ENCODE measurements at regions not wholly inside any gene's neighbourhood (a gene's known extent, or its start where the extent isn't known, plus 50 kb on each side); places are given as distances from the start of the nearest gene placed in this dataset.
"Not testable (repeated sequence)": the region's sequence is repeated elsewhere in the genome, so short reads cannot be mapped to it uniquely, and the experiment has no call there.

GRCh38 chr21:20207335-20207734 is 790.9 kb upstream of the NCAM2 start:
- Histone ChIP-seq H3K4me3 (ENCODE audit: low read depth, low read length) (no peak overlapping the region), H3K36me3 (ENCODE audit: control insufficient read depth, insufficient read depth, low read length) (no peaks in the 10 kb centered on the region), H3K27me3 (ENCODE audit: control insufficient read depth, insufficient read depth, low read length) (no peaks in the 10 kb centered on the region)
- TF ChIP-seq, protein P1, sequence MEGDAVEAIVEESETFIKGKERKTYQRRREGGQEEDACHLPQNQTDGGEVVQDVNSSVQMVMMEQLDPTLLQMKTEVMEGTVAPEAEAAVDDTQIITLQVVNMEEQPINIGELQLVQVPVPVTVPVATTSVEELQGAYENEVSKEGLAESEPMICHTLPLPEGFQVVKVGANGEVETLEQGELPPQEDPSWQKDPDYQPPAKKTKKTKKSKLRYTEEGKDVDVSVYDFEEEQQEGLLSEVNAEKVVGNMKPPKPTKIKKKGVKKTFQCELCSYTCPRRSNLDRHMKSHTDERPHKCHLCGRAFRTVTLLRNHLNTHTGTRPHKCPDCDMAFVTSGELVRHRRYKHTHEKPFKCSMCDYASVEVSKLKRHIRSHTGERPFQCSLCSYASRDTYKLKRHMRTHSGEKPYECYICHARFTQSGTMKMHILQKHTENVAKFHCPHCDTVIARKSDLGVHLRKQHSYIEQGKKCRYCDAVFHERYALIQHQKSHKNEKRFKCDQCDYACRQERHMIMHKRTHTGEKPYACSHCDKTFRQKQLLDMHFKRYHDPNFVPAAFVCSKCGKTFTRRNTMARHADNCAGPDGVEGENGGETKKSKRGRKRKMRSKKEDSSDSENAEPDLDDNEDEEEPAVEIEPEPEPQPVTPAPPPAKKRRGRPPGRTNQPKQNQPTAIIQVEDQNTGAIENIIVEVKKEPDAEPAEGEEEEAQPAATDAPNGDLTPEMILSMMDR (IDR thresholded peaks at IDR 0.05; ENCODE audit: insufficient read depth, low read length, poor library complexity, severe bottlenecking) = no peak
- DNase-seq (ENCODE audit: low read depth) = no peak

DNA sequence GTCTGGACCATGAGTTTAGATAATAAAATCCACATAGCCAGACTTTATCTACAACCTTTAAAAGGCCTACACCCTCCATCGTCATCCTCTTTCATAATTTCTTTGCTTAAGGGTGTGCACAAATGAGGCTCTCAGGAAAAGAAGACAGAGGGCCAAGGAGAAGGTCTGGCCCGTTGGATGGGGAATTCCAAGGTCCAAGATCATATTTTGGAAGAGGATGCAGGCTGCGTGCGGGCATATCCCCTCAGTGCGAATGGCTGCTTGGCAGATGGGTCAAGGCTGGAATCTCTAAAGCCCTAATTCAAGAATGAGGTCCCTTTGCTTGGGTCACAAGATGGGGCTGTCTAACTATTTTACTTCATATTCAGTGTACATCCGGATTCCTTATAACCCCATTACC is 782.2 kb upstream of the NCAM2 start:
- TF ChIP-seq, protein P1 (IDR thresholded peaks at IDR 0.05; ENCODE audit: insufficient read depth, low read length, poor library complexity, severe bottlenecking) = no peak
- Histone ChIP-seq H3K36me3 (ENCODE audit: control insufficient read depth, insufficient read depth, low read length) (no peaks in the 10 kb centered on the region), H3K27me3 (ENCODE audit: control insufficient read depth, insufficient read depth, low read length) (no peaks in the 10 kb centered on the region), H3K4me3 (ENCODE audit: low read depth, low read length) (no peak overlapping the region)
- no peak for DNase-seq (ENCODE audit: low read depth)

DNA sequence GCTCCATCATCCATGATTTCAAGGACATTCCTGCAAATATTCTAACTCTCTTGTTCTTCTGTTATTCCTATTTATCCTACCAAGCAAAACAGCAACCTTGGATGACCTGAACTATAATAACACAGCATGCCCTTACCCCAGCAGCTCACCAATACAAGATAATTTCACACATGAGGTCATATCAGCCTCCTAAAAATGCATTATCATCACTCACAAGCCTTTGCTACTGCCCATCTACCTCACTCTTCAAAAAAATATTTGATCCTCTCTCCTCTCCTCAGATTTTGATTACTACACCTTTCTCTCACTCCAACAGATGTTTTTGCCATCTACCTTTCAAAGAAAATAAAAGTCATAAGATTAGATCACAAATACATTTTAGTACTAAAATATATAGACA is 777.6 kb upstream of the NCAM2 start:
- TF ChIP-seq, protein P1 (IDR thresholded peaks at IDR 0.05; ENCODE audit: insufficient read depth, low read length, poor library complexity, severe bottlenecking) = no peak
- no peaks in the 10 kb centered on the region for H3K27me3 ChIP-seq (ENCODE audit: control insufficient read depth, insufficient read depth, low read length)
- H3K4me3 ChIP-seq (ENCODE audit: low read depth, low read length) = no peak overlapping the region
- no peak for DNase-seq (ENCODE audit: low read depth)
- no peaks in the 10 kb centered on the region for H3K36me3 ChIP-seq (ENCODE audit: control insufficient read depth, insufficient read depth, low read length)

GRCh38 chr21:20221981-20222380 is 776.2 kb upstream of the NCAM2 start:
- not testable (repeated sequence) for H3K36me3 ChIP-seq (ENCODE audit: control insufficient read depth, insufficient read depth, low read length); H3K27me3 ChIP-seq (ENCODE audit: control insufficient read depth, insufficient read depth, low read length); H3K4me3 ChIP-seq (ENCODE audit: low read depth, low read length); DNase-seq (ENCODE audit: low read depth)

GRCh38 chr21:20236649-20237048 is 761.6 kb upstream of the NCAM2 start:
- not testable (repeated sequence) for H3K4me3 ChIP-seq (ENCODE audit: low read depth, low read length); DNase-seq (ENCODE audit: low read depth); H3K36me3 ChIP-seq (ENCODE audit: control insufficient read depth, insufficient read depth, low read length); H3K27me3 ChIP-seq (ENCODE audit: control insufficient read depth, insufficient read depth, low read length)

- DNase-seq (ENCODE audit: low read depth) = no peak
- H3K27me3 ChIP-seq (ENCODE audit: control insufficient read depth, insufficient read depth, low read length) = no peaks in the 10 kb centered on the region
- TF ChIP-seq, protein P1 (IDR thresholded peaks at IDR 0.05; ENCODE audit: insufficient read depth, low read length, poor library complexity, severe bottlenecking) = no peak
- H3K36me3 ChIP-seq (ENCODE audit: control insufficient read depth, insufficient read depth, low read length) = no peaks in the 10 kb centered on the region
- H3K4me3 ChIP-seq (ENCODE audit: low read depth, low read length) = no peak overlapping the region
Measured at GRCh38 chr21:20249401-20249800, 748.8 kb upstream of the NCAM2 start.

DNA sequence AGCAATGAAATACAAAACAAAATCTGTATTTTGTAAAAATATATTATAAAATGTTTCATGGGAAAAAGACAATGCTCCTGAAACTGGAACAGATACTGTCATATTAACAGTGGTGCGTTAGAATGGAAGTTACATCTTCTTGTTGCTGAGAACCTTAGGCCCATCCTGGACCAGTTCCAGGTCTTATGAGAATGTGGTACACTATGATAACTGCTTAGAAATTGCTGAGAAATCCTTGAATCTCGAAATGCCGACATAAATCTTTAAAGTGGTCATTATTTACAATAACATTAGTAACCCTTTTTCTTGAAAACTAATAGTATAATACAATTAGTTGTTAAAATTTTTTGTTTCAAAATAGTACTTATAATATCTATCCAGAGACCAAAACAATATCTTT is 747.9 kb upstream of the NCAM2 start:
- Histone ChIP-seq H3K36me3 (ENCODE audit: control insufficient read depth, insufficient read depth, low read length) (no peaks in the 10 kb centered on the region), H3K27me3 (ENCODE audit: control insufficient read depth, insufficient read depth, low read length) (no peaks in the 10 kb centered on the region), H3K4me3 (ENCODE audit: low read depth, low read length) (no peak overlapping the region)
- TF ChIP-seq, protein P1 (IDR thresholded peaks at IDR 0.05; ENCODE audit: insufficient read depth, low read length, poor library complexity, severe bottlenecking) = no peak
- DNase-seq (ENCODE audit: low read depth) = no peak
